ENCODE measurements at regions not wholly inside any gene's neighbourhood (a gene's known extent, or its start where the extent isn't known, plus 50 kb on each side); places are given as distances from the start of the nearest gene placed in this dataset.

DNA sequence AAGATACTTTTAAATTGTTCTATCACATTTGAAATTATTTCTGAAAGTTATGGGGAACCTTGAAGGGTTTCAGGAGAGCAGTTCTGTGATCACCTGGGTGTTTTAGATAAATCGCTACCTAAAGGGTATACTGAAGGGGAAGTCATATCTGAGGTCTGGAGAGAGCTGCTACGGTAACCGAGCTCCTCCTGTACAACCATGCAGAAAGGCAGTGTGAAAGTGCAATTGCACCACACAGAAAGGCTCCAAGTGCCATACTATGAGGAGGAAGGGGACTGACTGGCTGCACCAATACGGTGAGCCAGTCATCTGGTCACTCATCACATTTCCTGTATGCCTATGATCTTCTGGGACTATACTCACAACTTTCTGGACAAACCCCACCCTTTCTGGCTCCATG lies 241.4 kb upstream of the SLC24A2 start:
- TF ChIP-seq, protein P1, sequence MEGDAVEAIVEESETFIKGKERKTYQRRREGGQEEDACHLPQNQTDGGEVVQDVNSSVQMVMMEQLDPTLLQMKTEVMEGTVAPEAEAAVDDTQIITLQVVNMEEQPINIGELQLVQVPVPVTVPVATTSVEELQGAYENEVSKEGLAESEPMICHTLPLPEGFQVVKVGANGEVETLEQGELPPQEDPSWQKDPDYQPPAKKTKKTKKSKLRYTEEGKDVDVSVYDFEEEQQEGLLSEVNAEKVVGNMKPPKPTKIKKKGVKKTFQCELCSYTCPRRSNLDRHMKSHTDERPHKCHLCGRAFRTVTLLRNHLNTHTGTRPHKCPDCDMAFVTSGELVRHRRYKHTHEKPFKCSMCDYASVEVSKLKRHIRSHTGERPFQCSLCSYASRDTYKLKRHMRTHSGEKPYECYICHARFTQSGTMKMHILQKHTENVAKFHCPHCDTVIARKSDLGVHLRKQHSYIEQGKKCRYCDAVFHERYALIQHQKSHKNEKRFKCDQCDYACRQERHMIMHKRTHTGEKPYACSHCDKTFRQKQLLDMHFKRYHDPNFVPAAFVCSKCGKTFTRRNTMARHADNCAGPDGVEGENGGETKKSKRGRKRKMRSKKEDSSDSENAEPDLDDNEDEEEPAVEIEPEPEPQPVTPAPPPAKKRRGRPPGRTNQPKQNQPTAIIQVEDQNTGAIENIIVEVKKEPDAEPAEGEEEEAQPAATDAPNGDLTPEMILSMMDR (IDR thresholded peaks at IDR 0.05; ENCODE audit: low read depth, low read length, missing control alignments): no peak
- no peak overlapping the region for H3K4me3 ChIP-seq (ENCODE audit: low read depth, low read length)
- in situ Hi-C loops (cut with HindIII; ENCODE audit: low sequenced_read_pairs): no loop called here
- no peak for DNase-seq (ENCODE audit: low read depth)

DNA sequence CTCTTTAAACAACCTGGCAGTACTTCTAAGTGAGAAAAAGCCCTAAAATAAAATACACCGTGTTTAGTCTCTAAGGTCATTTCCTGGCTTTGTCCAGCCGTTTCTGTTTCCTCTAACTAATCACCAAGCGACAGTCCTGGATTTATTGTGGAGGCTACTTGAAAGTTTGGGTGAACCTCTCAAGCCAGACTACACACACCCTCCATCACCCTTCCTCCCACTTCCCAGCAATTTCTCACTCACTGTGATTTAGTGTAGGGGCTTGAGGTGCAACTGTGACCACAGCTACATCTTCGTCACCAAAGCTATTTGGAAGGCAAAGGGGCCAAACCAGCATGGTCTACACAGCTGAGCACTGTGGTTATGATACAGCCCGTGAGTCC lies 240.0 kb upstream of the SLC24A2 start:
- in situ Hi-C loops (cut with HindIII; ENCODE audit: low sequenced_read_pairs): no loop called here
- no peak for DNase-seq (ENCODE audit: low read depth)
- TF ChIP-seq, protein P1 (IDR thresholded peaks at IDR 0.05; ENCODE audit: low read depth, low read length, missing control alignments): no peak
- H3K4me3 ChIP-seq (ENCODE audit: low read depth, low read length): no peak overlapping the region

DNA sequence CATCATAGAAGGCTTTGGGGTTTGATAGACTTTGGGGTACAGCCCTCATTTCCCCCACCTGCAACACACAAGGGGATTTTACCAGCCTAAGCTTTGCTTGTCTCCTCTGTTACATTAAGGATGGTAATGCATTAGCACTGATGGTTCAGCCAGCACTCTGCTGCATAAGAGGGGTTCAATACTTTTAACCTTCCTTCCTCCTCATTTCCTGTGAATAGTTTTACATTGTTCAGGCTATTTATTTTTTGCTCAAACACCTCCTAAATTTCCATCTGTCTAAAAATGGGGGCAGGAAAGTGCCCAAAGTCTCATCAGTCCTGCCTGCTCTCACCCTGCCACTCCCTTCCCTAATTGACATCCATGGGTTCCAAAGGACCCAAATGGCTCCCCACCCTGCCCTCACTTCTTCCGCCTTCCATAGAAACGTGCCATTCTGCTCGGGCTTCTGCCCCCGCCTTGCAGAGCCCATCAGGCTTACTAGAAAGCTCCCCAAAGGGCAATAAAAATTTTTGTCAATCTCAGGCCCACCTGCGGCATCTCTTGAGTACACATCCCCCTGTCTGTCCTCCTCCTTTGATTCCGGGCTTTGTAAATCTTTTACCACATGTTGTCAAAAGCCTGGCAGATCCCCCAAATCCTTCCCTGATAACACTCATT lies 239.5 kb upstream of the SLC24A2 start:
- TF ChIP-seq, protein P1 (IDR thresholded peaks at IDR 0.05; ENCODE audit: low read depth, low read length, missing control alignments): no peak
- H3K4me3 ChIP-seq (ENCODE audit: low read depth, low read length): no peak overlapping the region
- in situ Hi-C loops (cut with HindIII; ENCODE audit: low sequenced_read_pairs): no loop called here
- DNase-seq (ENCODE audit: low read depth): no peak

DNA sequence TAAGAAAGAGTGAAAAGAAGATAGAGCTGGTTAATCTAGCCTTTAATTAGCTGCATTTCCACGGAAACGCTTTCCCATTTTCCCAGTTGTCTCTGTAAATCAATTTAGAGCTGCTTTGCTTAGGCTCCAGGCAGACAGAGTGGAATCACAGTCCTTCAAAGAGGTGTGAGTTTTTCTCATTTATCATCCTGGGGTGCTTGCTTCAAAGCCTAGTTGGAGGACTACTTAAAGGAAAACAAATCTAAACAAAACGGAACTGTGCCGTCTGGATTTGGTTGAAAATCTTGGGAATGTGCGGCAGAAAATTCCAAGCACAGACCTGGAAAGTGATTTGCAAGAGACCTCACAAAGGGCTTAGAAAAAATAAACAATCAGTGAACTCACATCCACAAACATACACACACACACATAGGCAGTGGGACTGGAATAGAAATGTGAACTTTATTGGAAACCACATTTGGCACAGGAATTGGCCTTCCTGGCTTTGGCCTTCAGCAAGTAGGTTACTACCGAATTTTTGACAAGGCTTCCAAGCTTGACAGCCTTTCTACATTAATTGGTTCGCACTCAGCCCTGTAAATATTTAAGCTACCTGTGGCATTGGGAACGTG lies 235.2 kb upstream of the SLC24A2 start:
- in situ Hi-C loops (cut with HindIII; ENCODE audit: low sequenced_read_pairs): no loop called here
- DNase-seq (ENCODE audit: low read depth): peak; percentile 32
- no peak overlapping the region for H3K4me3 ChIP-seq (ENCODE audit: low read depth, low read length)
- TF ChIP-seq, protein P1 (IDR thresholded peaks at IDR 0.05; ENCODE audit: low read depth, low read length, missing control alignments): no peak

DNA sequence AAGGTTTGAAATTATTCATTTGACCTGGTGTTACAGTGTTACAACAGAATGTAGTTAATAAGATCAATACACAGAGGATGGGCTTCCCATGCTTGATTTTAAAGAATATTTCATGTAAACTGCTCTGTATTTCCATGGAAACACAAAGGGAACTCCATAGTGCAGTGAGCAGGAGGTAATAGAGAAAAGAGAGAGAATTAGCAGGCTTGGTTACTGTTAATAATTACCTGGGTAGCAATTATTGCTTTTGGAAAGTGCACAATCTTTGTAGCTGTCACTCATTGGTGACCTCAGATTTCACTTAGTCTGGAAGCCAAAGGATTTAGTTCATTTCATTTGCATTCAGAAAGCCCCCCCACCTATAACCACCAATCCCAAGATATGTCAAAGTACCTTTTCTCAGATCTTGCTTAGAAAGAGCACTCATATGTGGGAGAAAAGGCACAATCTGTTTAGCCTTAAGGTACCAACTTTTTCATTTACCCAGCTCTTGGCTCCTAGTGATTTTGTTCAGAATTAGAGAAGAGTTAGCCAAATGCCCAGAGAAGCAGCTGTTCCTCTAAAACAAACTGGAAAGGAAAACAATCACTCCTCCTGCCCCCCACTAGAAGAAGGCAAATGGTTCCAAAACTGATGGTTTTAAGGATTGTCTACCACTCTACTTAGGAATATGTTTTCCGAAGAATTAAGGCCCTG lies 234.5 kb upstream of the SLC24A2 start:
- TF ChIP-seq, protein P1 (IDR thresholded peaks at IDR 0.05; ENCODE audit: low read depth, low read length, missing control alignments): no peak
- in situ Hi-C loops (cut with HindIII; ENCODE audit: low sequenced_read_pairs): no loop called here
- no peak overlapping the region for H3K4me3 ChIP-seq (ENCODE audit: low read depth, low read length)
- no peak for DNase-seq (ENCODE audit: low read depth)

DNA sequence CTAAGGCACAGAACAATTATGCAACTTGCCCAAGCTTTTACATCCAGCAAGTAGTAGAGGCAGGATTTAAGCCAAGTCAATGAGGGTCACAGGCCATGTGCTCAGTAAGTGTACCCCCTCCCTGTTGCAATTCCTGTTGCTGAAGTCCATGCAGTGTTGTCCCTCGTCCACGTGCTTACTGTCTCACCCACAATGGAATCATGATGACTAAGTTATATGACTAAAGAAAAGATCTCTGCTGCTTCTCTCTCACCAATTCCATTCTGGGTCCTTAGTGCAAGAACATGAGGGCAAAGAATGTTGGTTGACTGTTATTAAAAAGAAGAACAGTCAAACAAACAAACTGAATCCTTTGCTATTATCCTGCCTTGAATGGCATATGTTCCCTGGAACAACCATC lies 233.6 kb upstream of the SLC24A2 start:
- in situ Hi-C loops (cut with HindIII; ENCODE audit: low sequenced_read_pairs): no loop called here
- no peak overlapping the region for H3K4me3 ChIP-seq (ENCODE audit: low read depth, low read length)
- DNase-seq (ENCODE audit: low read depth): no peak
- TF ChIP-seq, protein P1 (IDR thresholded peaks at IDR 0.05; ENCODE audit: low read depth, low read length, missing control alignments): no peak

All from astrocyte of the cerebellum (primary cell).